SK-N-SH (cell line): ENCODE measurements at regions not wholly inside any gene's neighbourhood (a gene's known extent, or its start where the extent isn't known, plus 50 kb on each side); places are given as distances from the start of the nearest gene placed in this dataset.
"Not testable (repeated sequence)": the region's sequence is repeated elsewhere in the genome, so short reads cannot be mapped to it uniquely, and the experiment has no call there.

Experiments
- CTCF ChIA-PET: fragments of 300-600, 350-600 bp; formaldehyde crosslinking; extraction: SDS; loops from one replicate; lab custom pipeline; 2021; lab: Yijun Ruan, JAX
- POLR2A ChIA-PET: fragments of 350-600 bp; sonication (Branson Sonifier 250); formaldehyde crosslinking; extraction: SDS; loops from one replicate; lab custom pipeline; 2020; ENCODE audit warnings: antibody characterized with exemption, inconsistent platforms; lab: Yijun Ruan, JAX
- DNase-seq: peaks from one replicate; pipeline ENCODE4 v3.0.0; 2012
- H2AFZ ChIP-seq: fragments of 200-600 bp; sonication (generic); 2 replicates; pipeline ENCODE4 v1.8.1; 2016; ENCODE audit warnings: antibody characterized with exemption, mild to moderate bottlenecking, low read depth
- H3F3A ChIP-seq: fragments of 200-600 bp; sonication (generic); replicated peaks from 2 replicates; pipeline ENCODE3; 2016; ENCODE audit warnings: antibody characterized with exemption, mild to moderate bottlenecking; ENCODE audit not compliant: insufficient read depth
- H3K27ac ChIP-seq, 2 experiments: fragments of 200-500 bp in 1 of 2; fragments of 200-600 bp in 1 of 2; sonication (Bioruptor generic) in 1 of 2; sonication (generic), shearing (Covaris generic) in 1 of 2; 2 replicates each; pipeline versions ENCODE4 v1.5.1 to v1.6.1; 2014 to 2016; ENCODE audit warnings: low read depth in 2 of 2, inconsistent platforms in 1 of 2, low read length in 1 of 2, mild to moderate bottlenecking in 1 of 2, mixed read lengths in 1 of 2
- H3K27me3 ChIP-seq: fragments of 200-600 bp; sonication (generic), shearing (Covaris generic); 2 replicates; pipeline ENCODE4 v1.6.1; 2016; ENCODE audit warnings: mixed run types; ENCODE audit not compliant: insufficient read depth
- H3K36me3 ChIP-seq, 2 experiments: fragments of 200-500 bp in 1 of 2; fragments of 200-600 bp in 1 of 2; sonication (Bioruptor generic) in 1 of 2; sonication (generic) in 1 of 2; replicated peaks in 1 of 2; 2 replicates each; pipeline versions ENCODE3 to v1.5.1; 2014 to 2016; ENCODE audit warnings: low read length in 1 of 2, mild to moderate bottlenecking in 1 of 2; ENCODE audit not compliant: insufficient read depth in 2 of 2, control insufficient read depth in 1 of 2
- H3K4me1 ChIP-seq, 2 experiments: fragments of 200-500 bp in 1 of 2; fragments of 200-600 bp in 1 of 2; sonication (Bioruptor generic) in 1 of 2; sonication (generic), shearing (Covaris generic) in 1 of 2; 2 replicates each; pipeline versions ENCODE4 v1.5.1 to v1.6.1; 2014 to 2016; ENCODE audit warnings: low read depth in 1 of 2, low read length in 1 of 2, mixed run types in 1 of 2; ENCODE audit not compliant: insufficient read depth in 2 of 2, control insufficient read depth in 1 of 2
- H3K4me2 ChIP-seq: fragments of 200-600 bp; sonication (generic), shearing (Covaris generic); 2 replicates; pipeline ENCODE4 v1.6.1; 2017; ENCODE audit warnings: mixed run types
- H3K4me3 ChIP-seq, 2 experiments: fragments of 200-500 bp in 1 of 2; fragments of 200-600 bp in 1 of 2; sonication (Bioruptor generic) in 1 of 2; sonication (generic), shearing (Covaris generic) in 1 of 2; 2 replicates each; pipeline versions ENCODE4 v1.5.1 to v1.8.1; 2014 to 2016; ENCODE audit warnings: low read depth in 2 of 2, inconsistent platforms in 1 of 2, low read length in 1 of 2, mild to moderate bottlenecking in 1 of 2, mixed read lengths in 1 of 2, moderate library complexity in 1 of 2
- H3K79me2 ChIP-seq: fragments of 200-600 bp; sonication (generic); 2 replicates; pipeline ENCODE4 v1.8.1; 2017; ENCODE audit warnings: mild to moderate bottlenecking; ENCODE audit not compliant: insufficient read depth
- H3K9ac ChIP-seq: fragments of 200-600 bp; sonication (generic); 2 replicates; pipeline ENCODE4 v1.6.1; 2017; ENCODE audit warnings: mixed run types
- H3K9me2 ChIP-seq: fragments of 200-600 bp; sonication (generic); 2 replicates; pipeline ENCODE4 v1.6.1; 2017; ENCODE audit warnings: mixed run types
- H3K9me3 ChIP-seq: fragments of 200-600 bp; sonication (generic); 2 replicates; pipeline ENCODE4 v1.6.1; 2017; ENCODE audit warnings: mixed run types, mild to moderate bottlenecking, moderate library complexity
- H4K20me1 ChIP-seq: fragments of 200-600 bp; sonication (generic); 2 replicates; pipeline ENCODE4 v1.6.1; 2017; ENCODE audit warnings: mild to moderate bottlenecking, mixed run types; ENCODE audit not compliant: insufficient read depth
- CHD2 ChIP-seq: fragments of 150-350 bp; IDR thresholded peaks from 2 replicates; pipeline ENCODE4 v1.6.1; 2018; ENCODE audit warnings: low read length; ENCODE audit not compliant: partially characterized antibody
- ELF1 ChIP-seq: IDR thresholded peaks from 2 replicates; pipeline ENCODE4 v1.4.0; 2012
- FOXJ3 ChIP-seq: sonication (generic); formaldehyde crosslinking; IDR thresholded peaks from 2 replicates; pipeline ENCODE4 v1.5.1; 2020; ENCODE audit warnings: mild to moderate bottlenecking, missing genetic modification reagents
- GABPA ChIP-seq: IDR thresholded peaks from 2 replicates; pipeline ENCODE4 v1.4.0; 2012; ENCODE audit warnings: low read depth, mild to moderate bottlenecking
- IRF3 ChIP-seq: fragments of 150-350 bp; IDR thresholded peaks from 2 replicates; pipeline ENCODE4 v1.6.1; 2016; ENCODE audit warnings: mild to moderate bottlenecking, low read depth, low read length
- JUND ChIP-seq: IDR thresholded peaks from 2 replicates; pipeline ENCODE4 v1.4.0; 2012
- NRF1 ChIP-seq: IDR thresholded peaks from 2 replicates; pipeline ENCODE4 v1.6.1; 2012; ENCODE audit warnings: low read depth, mild to moderate bottlenecking, low read length
- RFX5 ChIP-seq: IDR thresholded peaks from 2 replicates; pipeline ENCODE4 v1.6.1; 2012; ENCODE audit warnings: mild to moderate bottlenecking, improper control_type of control experiment, low read length
- WGBS: methylation state at CpG from one replicate; pipeline ENCODE4 v1.1.6; 2017; ENCODE audit warnings: low lambda C conversion rate; 5-methylcytosine and 5-hydroxymethylcytosine counted together

GRCh38 chr10:27380929-27381358 is 123.2 kb upstream of the RAB18 start:
- no peak overlapping the region for H3K27ac ChIP-seq
- TF ChIP-seq NRF1 = no peak
- TF ChIP-seq JUND = no peak
- TF ChIP-seq IRF3 = no peak
- peaks cover 5% of the 10 kb centered on the region; the same call in 1 of the 2 replicates for H3K27me3 ChIP-seq
- H4K20me1 ChIP-seq = no peaks in the 10 kb centered on the region
- no peak for DNase-seq
- H2AFZ ChIP-seq = no peak overlapping the region
- ChIA-PET POLR2A (no interaction called here), CTCF (no interaction called here)
- H3K9ac ChIP-seq = no peak overlapping the region
- no peaks in the 10 kb centered on the region for H3K4me1 ChIP-seq
- no peaks in the 10 kb centered on the region for H3K9me3 ChIP-seq
- no peaks in the 10 kb centered on the region for H3F3A ChIP-seq
- WGBS = 42% methylated on average over 6 of the region's 6 CpGs
- no peak overlapping the region for H3K4me2 ChIP-seq
- no peak overlapping the region for H3K4me3 ChIP-seq
- H3K36me3 ChIP-seq = no peaks in the 10 kb centered on the region
- no peaks in the 10 kb centered on the region for H3K9me2 ChIP-seq
- H3K79me2 ChIP-seq = no peaks in the 10 kb centered on the region

DNA sequence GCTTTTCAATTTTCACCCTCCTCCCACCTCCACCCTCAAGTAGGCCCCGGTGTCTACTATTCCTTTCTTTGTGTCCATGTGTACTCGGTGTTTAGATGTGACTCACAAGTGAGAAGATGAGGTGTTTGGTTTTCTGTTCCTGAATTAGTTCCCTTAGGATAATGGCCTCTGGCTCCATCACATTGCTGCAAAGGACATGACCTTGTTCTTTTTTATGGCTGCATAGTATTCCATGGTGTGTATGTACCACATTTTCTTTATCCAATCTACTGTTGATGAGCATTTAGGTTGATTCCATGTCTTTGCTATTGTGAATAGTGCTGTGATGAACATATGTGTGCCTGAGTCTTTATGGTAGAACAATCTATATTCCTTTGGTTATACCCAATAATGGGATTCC is 125.1 kb upstream of the RAB18 start:
- H3K4me1 ChIP-seq, POLR2A ChIA-PET, H2AFZ ChIP-seq, H3K4me3 ChIP-seq, H3K9ac ChIP-seq, H3F3A ChIP-seq, DNase-seq, H3K9me3 ChIP-seq, H3K27ac ChIP-seq, H3K9me2 ChIP-seq, H4K20me1 ChIP-seq, H3K79me2 ChIP-seq, H3K4me2 ChIP-seq, CTCF ChIA-PET, H3K36me3 ChIP-seq: not testable (repeated sequence)
- peaks cover 12% of the 10 kb centered on the region; the same call in 1 of the 2 replicates for H3K27me3 ChIP-seq
- WGBS = 60% methylated on average over 2 of the region's 2 CpGs

- ChIA-PET CTCF (interaction anchor here (2.3 kb wide), 1 partner anchor 13 kb away, joined by 6 read pairs; no protein-coding TSS in a partner anchor), POLR2A (no interaction called here)
- Histone ChIP-seq H3K36me3 (no peaks in the 10 kb centered on the region), H3K4me2 (no peak overlapping the region), H3K79me2 (no peaks in the 10 kb centered on the region), H3K27ac (no peak overlapping the region), H3K27me3 (peaks cover 11% of the 10 kb centered on the region; the same call in 1 of the 2 replicates), H3K9me2 (no peaks in the 10 kb centered on the region), H2AFZ (no peak overlapping the region), H3F3A (no peaks in the 10 kb centered on the region), H3K9me3 (no peaks in the 10 kb centered on the region), H3K4me1 (no peaks in the 10 kb centered on the region), H4K20me1 (no peaks in the 10 kb centered on the region), H3K9ac (no peak overlapping the region), H3K4me3 (no peak overlapping the region)
- TF ChIP-seq CHD2 = no peak
- no peak for TF ChIP-seq RFX5
- no peak for TF ChIP-seq ELF1
- TF ChIP-seq FOXJ3 = no peak
- TF ChIP-seq GABPA = no peak
- DNase-seq = no peak
- 29% methylated on average over 5 of the region's 5 CpGs for WGBS
These were observed 130.4 kb upstream of the RAB18 start for GRCh38 chr10:27373566-27374160.
